Peyer's patch (tissue), 4 donors: ENCODE measurements at regions not wholly inside any gene's neighbourhood (a gene's known extent, or its start where the extent isn't known, plus 50 kb on each side); places are given as distances from the start of the nearest gene placed in this dataset.

Experiments
- POLR2A ChIP-seq, 2 donors: fragments of 450-650 bp; IDR thresholded peaks; one replicate each; pipeline ENCODE4 v1.5.1; 2017; ENCODE audit warnings: antibody characterized with exemption in 2 of 2, mild to moderate bottlenecking in 2 of 2, moderate library complexity in 2 of 2
- TF ChIP-seq, protein P1 (sequence below), 6 experiments: fragments of 450-650 bp in 4 of 6; fragments of 200-600 bp in 2 of 6; sonication (generic) in 1 of 6; IDR thresholded peaks; one replicate each; pipeline ENCODE4 v1.5.1; 2017 to 2019; ENCODE audit warnings: antibody characterized with exemption in 6 of 6, mild to moderate bottlenecking in 3 of 6, moderate library complexity in 1 of 6

GRCh38 chr1:187629075-187629474, 800.3 kb downstream of the PLA2G4A start:
- TF ChIP-seq, protein P1, sequence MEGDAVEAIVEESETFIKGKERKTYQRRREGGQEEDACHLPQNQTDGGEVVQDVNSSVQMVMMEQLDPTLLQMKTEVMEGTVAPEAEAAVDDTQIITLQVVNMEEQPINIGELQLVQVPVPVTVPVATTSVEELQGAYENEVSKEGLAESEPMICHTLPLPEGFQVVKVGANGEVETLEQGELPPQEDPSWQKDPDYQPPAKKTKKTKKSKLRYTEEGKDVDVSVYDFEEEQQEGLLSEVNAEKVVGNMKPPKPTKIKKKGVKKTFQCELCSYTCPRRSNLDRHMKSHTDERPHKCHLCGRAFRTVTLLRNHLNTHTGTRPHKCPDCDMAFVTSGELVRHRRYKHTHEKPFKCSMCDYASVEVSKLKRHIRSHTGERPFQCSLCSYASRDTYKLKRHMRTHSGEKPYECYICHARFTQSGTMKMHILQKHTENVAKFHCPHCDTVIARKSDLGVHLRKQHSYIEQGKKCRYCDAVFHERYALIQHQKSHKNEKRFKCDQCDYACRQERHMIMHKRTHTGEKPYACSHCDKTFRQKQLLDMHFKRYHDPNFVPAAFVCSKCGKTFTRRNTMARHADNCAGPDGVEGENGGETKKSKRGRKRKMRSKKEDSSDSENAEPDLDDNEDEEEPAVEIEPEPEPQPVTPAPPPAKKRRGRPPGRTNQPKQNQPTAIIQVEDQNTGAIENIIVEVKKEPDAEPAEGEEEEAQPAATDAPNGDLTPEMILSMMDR (IDR thresholded peaks at IDR 0.05), result no peak
- no peak for TF ChIP-seq POLR2A (IDR thresholded peaks at IDR 0.05)
